ENCODE measurements at regions not wholly inside any gene's neighbourhood (a gene's known extent, or its start where the extent isn't known, plus 50 kb on each side); places are given as distances from the start of the nearest gene placed in this dataset.

DNA sequence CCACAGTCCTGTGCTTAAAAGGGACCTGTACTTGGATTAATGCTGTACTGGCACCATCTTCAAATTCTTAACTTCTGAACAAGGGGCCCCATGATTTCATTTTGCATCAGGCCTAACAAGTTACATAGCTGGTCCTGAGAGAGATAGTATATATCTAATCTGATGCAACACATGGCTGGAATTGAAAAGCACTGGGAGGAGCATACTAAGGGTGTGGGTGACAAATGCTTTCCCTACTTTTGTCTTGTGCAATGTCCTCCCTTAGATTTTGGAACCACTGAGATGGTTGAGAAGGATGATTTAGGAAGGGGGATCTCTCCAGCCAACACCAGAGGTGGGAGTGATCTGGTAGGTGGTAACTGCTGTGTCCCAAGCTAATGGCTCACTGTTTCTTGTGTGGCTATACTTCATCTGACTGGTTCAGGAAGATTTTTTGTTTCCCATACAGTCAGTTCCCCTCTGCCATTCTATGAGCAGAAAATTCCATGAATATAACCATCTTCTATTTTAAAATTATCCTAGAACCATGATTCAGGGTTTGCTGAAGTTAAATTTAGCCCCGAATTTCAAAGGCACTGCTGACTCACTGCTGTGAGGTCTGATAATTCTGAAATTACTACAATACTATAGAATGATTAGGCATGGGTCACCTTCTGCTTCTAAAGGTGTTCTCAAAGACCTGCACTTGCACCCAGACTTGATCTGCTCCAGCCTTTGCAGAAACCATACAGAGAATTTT, 108.3 kb upstream of the NCKAP5 start:
- DNase-seq, result no peak
- no peaks in the 10 kb centered on the region for H3K9me3 ChIP-seq
- TF ChIP-seq, protein P1, sequence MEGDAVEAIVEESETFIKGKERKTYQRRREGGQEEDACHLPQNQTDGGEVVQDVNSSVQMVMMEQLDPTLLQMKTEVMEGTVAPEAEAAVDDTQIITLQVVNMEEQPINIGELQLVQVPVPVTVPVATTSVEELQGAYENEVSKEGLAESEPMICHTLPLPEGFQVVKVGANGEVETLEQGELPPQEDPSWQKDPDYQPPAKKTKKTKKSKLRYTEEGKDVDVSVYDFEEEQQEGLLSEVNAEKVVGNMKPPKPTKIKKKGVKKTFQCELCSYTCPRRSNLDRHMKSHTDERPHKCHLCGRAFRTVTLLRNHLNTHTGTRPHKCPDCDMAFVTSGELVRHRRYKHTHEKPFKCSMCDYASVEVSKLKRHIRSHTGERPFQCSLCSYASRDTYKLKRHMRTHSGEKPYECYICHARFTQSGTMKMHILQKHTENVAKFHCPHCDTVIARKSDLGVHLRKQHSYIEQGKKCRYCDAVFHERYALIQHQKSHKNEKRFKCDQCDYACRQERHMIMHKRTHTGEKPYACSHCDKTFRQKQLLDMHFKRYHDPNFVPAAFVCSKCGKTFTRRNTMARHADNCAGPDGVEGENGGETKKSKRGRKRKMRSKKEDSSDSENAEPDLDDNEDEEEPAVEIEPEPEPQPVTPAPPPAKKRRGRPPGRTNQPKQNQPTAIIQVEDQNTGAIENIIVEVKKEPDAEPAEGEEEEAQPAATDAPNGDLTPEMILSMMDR (IDR thresholded peaks at IDR 0.05), result no peak
- TF ChIP-seq POLR2A (IDR thresholded peaks at IDR 0.05), result no peak
- WGBS, 2 donors, result 61 to 80% methylated on average over 1 of the region's 1 CpG
- no peaks in the 10 kb centered on the region for H3K36me3 ChIP-seq (ENCODE audit: low read depth, missing control alignments)
- H3K4me1 ChIP-seq, result peaks cover 8% of the 10 kb centered on the region
- intact Hi-C loops (cut with DNase I; ENCODE audit: low total_unique reads), result no loop called here
- no peaks in the 10 kb centered on the region for H3K27me3 ChIP-seq
- H3K27ac ChIP-seq, result no peak overlapping the region
- no peak overlapping the region for H3K4me3 ChIP-seq

DNA sequence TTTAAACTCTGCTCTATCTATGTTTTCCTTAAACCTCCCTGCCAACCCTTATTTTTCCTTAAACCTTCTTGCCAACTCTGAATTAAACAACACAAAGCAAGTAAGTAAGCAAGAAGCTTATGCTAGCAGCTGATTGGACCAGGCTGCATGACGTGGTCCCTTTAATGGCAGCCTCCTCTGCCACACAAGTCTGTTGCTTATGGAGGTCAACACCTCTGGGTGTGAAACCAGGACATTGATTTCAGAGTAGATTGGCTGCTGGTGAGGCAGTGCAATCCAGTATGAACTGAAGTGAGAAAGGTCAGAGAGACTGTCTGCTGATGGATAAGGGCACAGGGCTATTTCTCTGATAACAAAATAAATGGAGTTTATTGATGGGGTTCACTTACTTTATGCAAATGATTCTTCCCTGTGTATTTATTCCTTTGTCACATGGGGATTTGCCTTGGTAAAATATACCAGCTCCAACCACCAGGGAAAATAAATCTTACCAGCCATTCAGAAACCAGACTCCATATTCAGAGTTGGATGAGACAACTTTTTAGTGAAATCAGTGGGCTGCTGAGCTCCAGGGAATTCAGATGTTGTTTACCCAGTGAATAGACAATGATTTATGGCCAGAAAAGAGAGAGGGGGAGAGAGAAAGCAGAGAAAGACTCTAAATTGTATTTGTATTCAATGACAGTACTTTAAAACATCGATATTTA, 112.2 kb upstream of the NCKAP5 start:
- DNase-seq, result no peak
- Histone ChIP-seq H3K36me3 (ENCODE audit: low read depth, missing control alignments) (no peaks in the 10 kb centered on the region), H3K4me1 (no peaks in the 10 kb centered on the region), H3K27ac (no peak overlapping the region), H3K4me3 (no peak overlapping the region), H3K27me3 (no peaks in the 10 kb centered on the region), H3K9me3 (no peaks in the 10 kb centered on the region)
- TF ChIP-seq, protein P1 (IDR thresholded peaks at IDR 0.05), result no peak
- TF ChIP-seq POLR2A (IDR thresholded peaks at IDR 0.05), result no peak
- 74 to 82% methylated on average over 2 of the region's 2 CpGs for WGBS, 2 donors
- intact Hi-C loops (cut with DNase I; ENCODE audit: low total_unique reads), result no loop called here

DNA sequence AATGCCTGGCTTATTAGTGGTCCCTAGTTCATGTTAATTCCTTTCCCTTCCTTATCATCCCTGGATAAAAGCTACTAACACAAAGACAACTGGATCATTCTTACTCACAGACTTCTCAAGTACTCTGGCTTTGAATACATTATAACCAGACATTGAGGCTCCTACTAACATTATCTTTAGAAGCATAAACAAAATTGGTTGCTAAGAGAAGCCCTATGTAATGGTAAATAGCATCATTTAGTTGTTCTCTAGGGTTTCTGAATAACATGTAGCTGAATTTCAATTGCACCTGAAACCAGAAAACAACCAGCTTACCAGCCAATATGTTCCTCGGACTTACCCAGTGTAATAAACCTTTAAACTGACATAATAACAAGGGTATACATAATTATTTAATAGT, 114.1 kb upstream of the NCKAP5 start:
- intact Hi-C loops (cut with DNase I; ENCODE audit: low total_unique reads), result no loop called here
- DNase-seq, result no peak
- TF ChIP-seq POLR2A (IDR thresholded peaks at IDR 0.05), result no peak
- Histone ChIP-seq H3K4me1 (no peaks in the 10 kb centered on the region), H3K36me3 (ENCODE audit: low read depth, missing control alignments) (no peaks in the 10 kb centered on the region), H3K27ac (no peak overlapping the region), H3K9me3 (no peaks in the 10 kb centered on the region), H3K4me3 (no peak overlapping the region), H3K27me3 (no peaks in the 10 kb centered on the region)
- 72 to 85% methylated on average over 1 of the region's 1 CpG for WGBS, 2 donors

DNA sequence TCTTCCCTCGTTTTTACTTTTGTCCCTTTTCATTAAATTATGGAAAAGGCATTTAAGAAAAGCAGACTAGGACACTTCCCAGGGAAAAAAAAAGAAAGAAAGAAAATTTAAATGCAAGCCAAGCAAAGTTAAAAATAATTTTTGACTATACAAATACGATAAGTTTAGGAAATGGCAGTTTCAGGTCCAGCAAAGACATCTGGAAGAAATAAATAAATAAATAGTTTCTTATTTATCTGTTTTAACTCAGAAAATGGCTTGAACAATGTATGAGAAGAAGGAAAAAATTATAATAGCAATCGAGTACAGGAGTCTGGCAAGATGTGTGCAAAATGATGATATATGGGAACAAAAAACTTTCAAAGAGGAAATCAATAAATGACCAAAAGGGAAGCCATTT, 114.6 kb upstream of the NCKAP5 start:
- H3K9me3 ChIP-seq, result no peaks in the 10 kb centered on the region
- TF ChIP-seq, protein P1 (IDR thresholded peaks at IDR 0.05), result no peak
- TF ChIP-seq POLR2A (IDR thresholded peaks at IDR 0.05), result no peak
- H3K27ac ChIP-seq, result no peak overlapping the region
- H3K36me3 ChIP-seq (ENCODE audit: low read depth, missing control alignments), result no peaks in the 10 kb centered on the region
- H3K4me1 ChIP-seq, result no peaks in the 10 kb centered on the region
- WGBS, 2 donors, result 43 to 50% methylated on average over 3 of the region's 3 CpGs
- H3K4me3 ChIP-seq, result no peak overlapping the region
- no peaks in the 10 kb centered on the region for H3K27me3 ChIP-seq
- DNase-seq, result no peak
- intact Hi-C loops (cut with DNase I; ENCODE audit: low total_unique reads), result no loop called here

DNA sequence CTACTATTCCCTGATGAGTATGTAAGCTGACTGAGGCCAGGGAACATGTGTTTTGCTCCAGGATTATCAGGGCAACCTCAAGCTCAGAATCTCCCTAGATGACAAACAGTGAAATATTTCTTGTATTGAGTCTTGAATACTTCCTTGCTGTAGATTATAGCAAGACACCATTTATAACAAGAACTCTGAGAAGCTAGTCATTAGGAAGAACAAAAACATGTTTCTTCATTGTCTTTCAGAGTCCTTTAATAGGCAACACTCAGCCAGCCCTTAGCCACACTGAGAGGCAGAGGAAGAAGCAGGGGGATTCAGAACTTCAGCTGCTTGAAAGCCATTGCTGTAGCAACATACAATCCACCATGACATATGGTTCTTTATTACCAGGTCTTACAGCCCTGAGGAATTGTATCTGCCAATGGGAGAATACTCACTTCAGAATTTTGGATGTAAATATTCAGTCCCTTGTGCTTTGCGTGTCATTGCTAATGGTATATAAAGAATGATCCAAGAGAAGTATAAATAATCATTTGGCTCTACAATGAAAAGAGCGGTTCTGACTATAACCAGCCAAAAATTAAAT, 117.5 kb upstream of the NCKAP5 start:
- H3K9me3 ChIP-seq, result no peaks in the 10 kb centered on the region
- no peak overlapping the region for H3K4me3 ChIP-seq
- DNase-seq, result no peak
- WGBS, 2 donors, result 80 to 82% methylated on average over 2 of the region's 2 CpGs
- no peaks in the 10 kb centered on the region for H3K36me3 ChIP-seq (ENCODE audit: low read depth, missing control alignments)
- H3K27ac ChIP-seq, result no peak overlapping the region
- intact Hi-C loops (cut with DNase I; ENCODE audit: low total_unique reads), result no loop called here
- no peak for TF ChIP-seq POLR2A (IDR thresholded peaks at IDR 0.05)
- TF ChIP-seq, protein P1 (IDR thresholded peaks at IDR 0.05), result no peak
- H3K27me3 ChIP-seq, result no peaks in the 10 kb centered on the region
- H3K4me1 ChIP-seq, result no peaks in the 10 kb centered on the region
